ENCODE measurements at regions not wholly inside any gene's neighbourhood (a gene's known extent, or its start where the extent isn't known, plus 50 kb on each side); places are given as distances from the start of the nearest gene placed in this dataset.

- intact Hi-C loops (cut with micrococcal nuclease): no loop called here
- no peaks in the 10 kb centered on the region for H3K9me3 ChIP-seq (replicated peaks; ENCODE audit: control insufficient read depth, insufficient read depth, low read depth, low read length)
These were observed 668.2 kb upstream of the HS6ST1 start for GRCh38 chr2:128986867-128987268.

DNA sequence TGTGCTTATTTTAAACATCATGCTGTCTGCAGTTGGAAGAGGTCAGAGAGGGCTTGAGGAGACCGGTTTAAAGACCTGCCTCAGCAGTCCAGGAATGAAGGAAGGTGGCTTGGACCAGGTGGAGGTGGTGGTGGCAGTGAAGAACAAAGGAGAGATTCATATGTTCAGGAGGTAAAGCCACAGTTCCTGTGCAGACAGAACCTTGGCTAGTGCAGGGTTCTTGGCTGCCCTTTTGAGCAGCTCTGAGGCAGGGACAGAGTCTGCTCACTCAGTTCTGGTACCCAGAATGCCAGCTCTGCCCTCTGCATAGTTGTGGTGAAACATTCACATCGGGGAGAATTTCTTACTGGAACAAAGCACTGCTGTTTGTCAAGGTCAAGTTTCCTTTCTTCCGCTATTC lies 669.7 kb upstream of the HS6ST1 start:
- in situ Hi-C loops (cut with MboI): no loop called here

More at GRCh38 chr2:128986867-128987268, 668.2 kb upstream of the HS6ST1 start:
- Histone ChIP-seq H3K27me3 (ENCODE audit: control insufficient read depth in 2 of 2, insufficient read depth in 2 of 2, low read length in 2 of 2) (peaks cover 0 to 7% of the 10 kb centered on the region in 2 experiments; a peak in 1 of 5 replicates), H3K79me2 (ENCODE audit: control insufficient read depth, insufficient read depth, low read length) (no peaks in the 10 kb centered on the region), H3K9me1 (ENCODE audit: control insufficient read depth, insufficient read depth, low read length) (no peaks in the 10 kb centered on the region), H3K27ac (ENCODE audit: extremely low read depth, low read depth, low read length) (no peak overlapping the region), H3K36me3 (ENCODE audit: control insufficient read depth, insufficient read depth, low read length) (no peaks in the 10 kb centered on the region), H4K20me1 (replicated peaks; ENCODE audit: control insufficient read depth, insufficient read depth, low read length) (no peaks in the 10 kb centered on the region), H3K9ac (ENCODE audit: insufficient read depth in 1 of 2, low read depth in 2 of 2, low read length in 2 of 2) (no peak overlapping the region), H3K4me2 (ENCODE audit: insufficient read depth, low read length) (no peak overlapping the region), H2AFZ (ENCODE audit: low read depth, low read length) (no peak overlapping the region), H3K4me3 (no peak overlapping the region), H3K4me1 (replicated peaks in 1 of 2; ENCODE audit: control insufficient read depth in 2 of 2, insufficient read depth in 2 of 2, low read length in 2 of 2) (no peaks in the 10 kb centered on the region)
- BruUV-seq (replicated peaks): no TSS peak
- FAIRE-seq (no peak), ATAC-seq (no peak), DNase-seq (ENCODE audit: extremely low read depth in 1 of 4, low spot score in 3 of 4) (no peak)
- TF ChIP-seq STAG1 (CRISPR knock-in tag; IDR thresholded peaks at IDR 0.05; ENCODE audit: borderline replicate concordance): no peak
- ChIA-PET POLR2A (interaction anchor here (1.1 kb wide), 1 partner anchor 13 kb away, joined by 4 read pairs; no protein-coding TSS in a partner anchor), CTCF (ENCODE audit: low intra/inter-chr PET ratio) (no interaction called here)
- in situ Hi-C loops (cut with MboI): no loop called here
- WGBS (ENCODE audit: insufficient coverage, low coverage, missing lambda C conversion rate): under 1% methylated on average over 9 of the region's 9 CpGs

More for the DNA sequence above, 669.7 kb upstream of the HS6ST1 start:
- Histone ChIP-seq H3K9me1 (ENCODE audit: control insufficient read depth, insufficient read depth, low read length) (no peaks in the 10 kb centered on the region), H2AFZ (ENCODE audit: low read depth, low read length) (no peak overlapping the region), H3K4me3 (no peak overlapping the region), H3K4me1 (replicated peaks in 1 of 2; ENCODE audit: control insufficient read depth in 2 of 2, insufficient read depth in 2 of 2, low read length in 2 of 2) (no peaks in the 10 kb centered on the region), H3K27me3 (ENCODE audit: control insufficient read depth in 2 of 2, insufficient read depth in 2 of 2, low read length in 2 of 2) (peaks cover 0 to 7% of the 10 kb centered on the region in 2 experiments; a peak in 1 of 5 replicates), H4K20me1 (replicated peaks; ENCODE audit: control insufficient read depth, insufficient read depth, low read length) (no peaks in the 10 kb centered on the region), H3K27ac (ENCODE audit: extremely low read depth, low read depth, low read length) (no peak overlapping the region), H3K9me3 (replicated peaks; ENCODE audit: control insufficient read depth, insufficient read depth, low read depth, low read length) (no peaks in the 10 kb centered on the region), H3K4me2 (ENCODE audit: insufficient read depth, low read length) (no peak overlapping the region), H3K79me2 (ENCODE audit: control insufficient read depth, insufficient read depth, low read length) (no peaks in the 10 kb centered on the region), H3K36me3 (ENCODE audit: control insufficient read depth, insufficient read depth, low read length) (no peaks in the 10 kb centered on the region), H3K9ac (ENCODE audit: insufficient read depth in 1 of 2, low read depth in 2 of 2, low read length in 2 of 2) (no peak overlapping the region)
- TF ChIP-seq FOXP1 (CRISPR knock-in tag; IDR thresholded peaks at IDR 0.05) (no peak), POU5F1 (IDR thresholded peaks at IDR 0.05; ENCODE audit: borderline replicate concordance, low read depth, low read length, partially characterized antibody) (no peak), ZNF274 (IDR thresholded peaks at IDR 0.05; ENCODE audit: borderline replicate concordance, low read depth, low read length) (no peak), ZNF124 (CRISPR knock-in tag; IDR thresholded peaks at IDR 0.05) (no peak), HSF4 (CRISPR knock-in tag; IDR thresholded peaks at IDR 0.05; ENCODE audit: borderline replicate concordance) (no peak), POLR2A (conservative IDR thresholded peaks at IDR 0.05) (no peak), ZBED1 (IDR thresholded peaks at IDR 0.05) (no peak)
- TF ChIP-seq, protein P1, sequence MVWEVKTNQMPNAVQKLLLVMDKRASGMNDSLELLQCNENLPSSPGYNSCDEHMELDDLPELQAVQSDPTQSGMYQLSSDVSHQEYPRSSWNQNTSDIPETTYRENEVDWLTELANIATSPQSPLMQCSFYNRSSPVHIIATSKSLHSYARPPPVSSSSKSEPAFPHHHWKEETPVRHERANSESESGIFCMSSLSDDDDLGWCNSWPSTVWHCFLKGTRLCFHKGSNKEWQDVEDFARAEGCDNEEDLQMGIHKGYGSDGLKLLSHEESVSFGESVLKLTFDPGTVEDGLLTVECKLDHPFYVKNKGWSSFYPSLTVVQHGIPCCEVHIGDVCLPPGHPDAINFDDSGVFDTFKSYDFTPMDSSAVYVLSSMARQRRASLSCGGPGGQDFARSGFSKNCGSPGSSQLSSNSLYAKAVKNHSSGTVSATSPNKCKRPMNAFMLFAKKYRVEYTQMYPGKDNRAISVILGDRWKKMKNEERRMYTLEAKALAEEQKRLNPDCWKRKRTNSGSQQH (CRISPR knock-in tag; IDR thresholded peaks at IDR 0.05): no peak
- TF ChIP-seq, protein P2, sequence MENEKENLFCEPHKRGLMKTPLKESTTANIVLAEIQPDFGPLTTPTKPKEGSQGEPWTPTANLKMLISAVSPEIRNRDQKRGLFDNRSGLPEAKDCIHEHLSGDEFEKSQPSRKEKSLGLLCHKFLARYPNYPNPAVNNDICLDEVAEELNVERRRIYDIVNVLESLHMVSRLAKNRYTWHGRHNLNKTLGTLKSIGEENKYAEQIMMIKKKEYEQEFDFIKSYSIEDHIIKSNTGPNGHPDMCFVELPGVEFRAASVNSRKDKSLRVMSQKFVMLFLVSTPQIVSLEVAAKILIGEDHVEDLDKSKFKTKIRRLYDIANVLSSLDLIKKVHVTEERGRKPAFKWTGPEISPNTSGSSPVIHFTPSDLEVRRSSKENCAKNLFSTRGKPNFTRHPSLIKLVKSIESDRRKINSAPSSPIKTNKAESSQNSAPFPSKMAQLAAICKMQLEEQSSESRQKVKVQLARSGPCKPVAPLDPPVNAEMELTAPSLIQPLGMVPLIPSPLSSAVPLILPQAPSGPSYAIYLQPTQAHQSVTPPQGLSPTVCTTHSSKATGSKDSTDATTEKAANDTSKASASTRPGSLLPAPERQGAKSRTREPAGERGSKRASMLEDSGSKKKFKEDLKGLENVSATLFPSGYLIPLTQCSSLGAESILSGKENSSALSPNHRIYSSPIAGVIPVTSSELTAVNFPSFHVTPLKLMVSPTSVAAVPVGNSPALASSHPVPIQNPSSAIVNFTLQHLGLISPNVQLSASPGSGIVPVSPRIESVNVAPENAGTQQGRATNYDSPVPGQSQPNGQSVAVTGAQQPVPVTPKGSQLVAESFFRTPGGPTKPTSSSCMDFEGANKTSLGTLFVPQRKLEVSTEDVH (IDR thresholded peaks at IDR 0.05; ENCODE audit: low read depth, partially characterized antibody): no peak
- TF ChIP-seq, protein P3, sequence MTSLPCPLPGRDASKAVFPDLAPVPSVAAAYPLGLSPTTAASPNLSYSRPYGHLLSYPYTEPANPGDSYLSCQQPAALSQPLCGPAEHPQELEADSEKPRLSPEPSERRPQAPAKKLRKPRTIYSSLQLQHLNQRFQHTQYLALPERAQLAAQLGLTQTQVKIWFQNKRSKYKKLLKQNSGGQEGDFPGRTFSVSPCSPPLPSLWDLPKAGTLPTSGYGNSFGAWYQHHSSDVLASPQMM (CRISPR knock-in tag; IDR thresholded peaks at IDR 0.05): no peak
- DNase-seq (ENCODE audit: extremely low read depth in 1 of 4, low spot score in 3 of 4): no peak
- CTCF ChIA-PET (ENCODE audit: low intra/inter-chr PET ratio): no interaction called here
- POLR2A ChIA-PET: no interaction called here
- no peak for ATAC-seq
- no peak for FAIRE-seq
- intact Hi-C loops (cut with micrococcal nuclease): no loop called here
- BruUV-seq (replicated peaks): no TSS peak
- 0% methylated on average over 3 of the region's 3 CpGs for WGBS (ENCODE audit: insufficient coverage, low coverage, missing lambda C conversion rate)
